GM19455 (cell line): ENCODE measurements at regions not wholly inside any gene's neighbourhood (a gene's known extent, or its start where the extent isn't known, plus 50 kb on each side); places are given as distances from the start of the nearest gene placed in this dataset.

Experiments used
- ATAC-seq: cut with Tn5 transposase; IDR thresholded peaks from one replicate; pipeline ENCODE4 v1.9.1; 2021; ENCODE audit not compliant: unreplicated experiment

- no peak for ATAC-seq
Measured at GRCh38 chr13:104869501-104869900, 1666.0 kb downstream of the EFNB2 start.

GRCh38 chr13:104868806-104869205, 1666.7 kb downstream of the EFNB2 start:
- ATAC-seq = no peak

GRCh38 chr13:104855581-104855980, 1679.9 kb downstream of the EFNB2 start:
- ATAC-seq = no peak

- ATAC-seq = no peak
Measured at GRCh38 chr13:104854698-104855097, 1680.8 kb downstream of the EFNB2 start.

GRCh38 chr13:104854007-104854406, 1681.5 kb downstream of the EFNB2 start:
- no peak for ATAC-seq

- ATAC-seq = no peak
Measured at GRCh38 chr13:104847922-104848321, 1687.5 kb downstream of the EFNB2 start.

GRCh38 chr13:104843401-104843800, 1692.1 kb downstream of the EFNB2 start:
- no peak for ATAC-seq

- ATAC-seq = no peak
Measured at GRCh38 chr13:104841110-104841509, 1694.4 kb downstream of the EFNB2 start.

- no peak for ATAC-seq
Measured at GRCh38 chr13:104837756-104838155, 1697.7 kb downstream of the EFNB2 start.

GRCh38 chr13:104833221-104833620, 1702.2 kb downstream of the EFNB2 start:
- no peak for ATAC-seq

GRCh38 chr13:104832231-104832630, 1703.2 kb downstream of the EFNB2 start:
- no peak for ATAC-seq

- no peak for ATAC-seq
Measured at GRCh38 chr13:104831831-104832230, 1703.6 kb downstream of the EFNB2 start.

- ATAC-seq = no peak
Measured at GRCh38 chr13:104823709-104824108, 1711.8 kb downstream of the EFNB2 start.

- no peak for ATAC-seq
Measured at GRCh38 chr13:104823071-104823470, 1712.4 kb downstream of the EFNB2 start.

GRCh38 chr13:104817271-104817670, 1718.2 kb downstream of the EFNB2 start:
- ATAC-seq = no peak

- no peak for ATAC-seq
Measured at GRCh38 chr13:104816726-104817125, 1718.7 kb downstream of the EFNB2 start.

GRCh38 chr13:104810242-104810641, 1725.2 kb downstream of the EFNB2 start:
- no peak for ATAC-seq

- ATAC-seq = no peak
Measured at GRCh38 chr13:104809483-104809882, 1726.0 kb downstream of the EFNB2 start.

GRCh38 chr13:104805346-104805745, 1730.1 kb downstream of the EFNB2 start:
- no peak for ATAC-seq

- no peak for ATAC-seq
Measured at GRCh38 chr13:104799152-104799551, 1732.9 kb upstream of the SLC10A2 start.

- ATAC-seq = no peak
Measured at GRCh38 chr13:104798486-104798885, 1732.3 kb upstream of the SLC10A2 start.

GRCh38 chr13:104796581-104796980, 1730.4 kb upstream of the SLC10A2 start:
- no peak for ATAC-seq

GRCh38 chr13:104785952-104786351, 1719.7 kb upstream of the SLC10A2 start:
- no peak for ATAC-seq

GRCh38 chr13:104784891-104785290, 1718.7 kb upstream of the SLC10A2 start:
- ATAC-seq = no peak
